ENCODE measurements at regions not wholly inside any gene's neighbourhood (a gene's known extent, or its start where the extent isn't known, plus 50 kb on each side); places are given as distances from the start of the nearest gene placed in this dataset.

GRCh38 chr1:57599236-57599994, 175.6 kb upstream of the DAB1 start:
- Histone ChIP-seq H3K27me3 (no peaks in the 10 kb centered on the region), H3K36me3 (no peaks in the 10 kb centered on the region), H3K4me3 (ENCODE audit: low read depth, low read length) (no peak overlapping the region), H3K9me3 (no peaks in the 10 kb centered on the region), H3K4me1 (no peaks in the 10 kb centered on the region)
- no peak for DNase-seq
- TF ChIP-seq CTCF (IDR thresholded peaks at IDR 0.05; ENCODE audit: low read depth, low read length) = no peak

GRCh38 chr1:57597036-57597435, 173.2 kb upstream of the DAB1 start:
- no peaks in the 10 kb centered on the region for H3K9me3 ChIP-seq
- no peaks in the 10 kb centered on the region for H3K4me1 ChIP-seq
- H3K36me3 ChIP-seq = no peaks in the 10 kb centered on the region
- no peaks in the 10 kb centered on the region for H3K27me3 ChIP-seq
- DNase-seq = no peak
- no peak for TF ChIP-seq CTCF (IDR thresholded peaks at IDR 0.05; ENCODE audit: low read depth, low read length)
- H3K4me3 ChIP-seq (ENCODE audit: low read depth, low read length) = no peak overlapping the region

GRCh38 chr1:57594002-57594401, 170.1 kb upstream of the DAB1 start:
- Histone ChIP-seq H3K27me3 (no peaks in the 10 kb centered on the region), H3K4me1 (no peaks in the 10 kb centered on the region), H3K4me3 (ENCODE audit: low read depth, low read length) (no peak overlapping the region), H3K9me3 (no peaks in the 10 kb centered on the region), H3K36me3 (no peaks in the 10 kb centered on the region)
- no peak for TF ChIP-seq CTCF (IDR thresholded peaks at IDR 0.05; ENCODE audit: low read depth, low read length)
- no peak for DNase-seq

GRCh38 chr1:57591842-57592241, 168.0 kb upstream of the DAB1 start:
- TF ChIP-seq CTCF (IDR thresholded peaks at IDR 0.05; ENCODE audit: low read depth, low read length) = no peak
- H3K9me3 ChIP-seq = no peaks in the 10 kb centered on the region
- H3K36me3 ChIP-seq = no peaks in the 10 kb centered on the region
- H3K4me1 ChIP-seq = no peaks in the 10 kb centered on the region
- H3K4me3 ChIP-seq (ENCODE audit: low read depth, low read length) = no peak overlapping the region
- DNase-seq = no peak
- H3K27me3 ChIP-seq = no peaks in the 10 kb centered on the region

- TF ChIP-seq CTCF (IDR thresholded peaks at IDR 0.05; ENCODE audit: low read depth, low read length) = no peak
- Histone ChIP-seq H3K36me3 (no peaks in the 10 kb centered on the region), H3K4me1 (no peaks in the 10 kb centered on the region), H3K9me3 (no peaks in the 10 kb centered on the region), H3K27me3 (no peaks in the 10 kb centered on the region), H3K4me3 (ENCODE audit: low read depth, low read length) (no peak overlapping the region)
- DNase-seq = no peak
Observed at GRCh38 chr1:57590978-57591377, 167.1 kb upstream of the DAB1 start.

GRCh38 chr1:57586842-57587241, 163.0 kb upstream of the DAB1 start:
- TF ChIP-seq CTCF (IDR thresholded peaks at IDR 0.05; ENCODE audit: low read depth, low read length) = no peak
- no peaks in the 10 kb centered on the region for H3K9me3 ChIP-seq
- no peaks in the 10 kb centered on the region for H3K36me3 ChIP-seq
- H3K27me3 ChIP-seq = no peaks in the 10 kb centered on the region
- H3K4me1 ChIP-seq = no peaks in the 10 kb centered on the region
- DNase-seq = no peak
- no peak overlapping the region for H3K4me3 ChIP-seq (ENCODE audit: low read depth, low read length)
